Kidney tubule cell (primary cell): ENCODE measurements at regions not wholly inside any gene's neighbourhood (a gene's known extent, or its start where the extent isn't known, plus 50 kb on each side); places are given as distances from the start of the nearest gene placed in this dataset.

Source experiments
- DNase-seq: peaks from one replicate; pipeline ENCODE4 v3.0.0-alpha.2; 2018; ENCODE audit warnings: low spot score

DNA sequence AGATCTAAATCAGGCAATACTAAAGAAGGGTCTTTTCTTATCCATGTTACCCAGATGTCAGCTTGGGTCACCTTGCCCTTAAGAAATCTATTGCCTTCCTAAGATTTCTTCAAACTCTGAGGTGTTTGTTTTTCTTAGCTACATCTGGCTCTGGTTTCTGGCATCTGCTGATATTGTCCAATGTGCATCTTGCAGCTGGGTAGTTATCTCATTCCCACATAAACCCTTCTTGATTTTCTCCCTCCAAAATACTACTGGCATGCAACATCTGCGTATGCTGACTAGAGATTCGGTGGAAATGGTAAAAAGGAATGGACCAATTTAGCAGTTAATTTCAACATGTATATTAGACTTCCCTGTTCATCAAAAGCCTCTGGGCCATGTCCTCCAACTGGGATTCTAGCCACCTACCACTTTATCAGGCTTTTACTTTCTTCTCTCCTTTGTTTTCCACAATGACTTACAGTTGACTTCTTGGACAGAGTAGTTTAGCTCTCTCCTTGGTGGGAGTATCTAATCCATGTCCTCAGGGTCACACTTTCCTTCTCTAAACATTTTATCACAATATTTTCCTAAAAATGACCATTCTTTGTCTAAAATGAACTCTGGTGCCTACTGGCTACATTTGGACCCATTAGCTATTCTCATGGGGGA lies 324.8 kb upstream of the FAR2 start:
- no peak for DNase-seq

DNA sequence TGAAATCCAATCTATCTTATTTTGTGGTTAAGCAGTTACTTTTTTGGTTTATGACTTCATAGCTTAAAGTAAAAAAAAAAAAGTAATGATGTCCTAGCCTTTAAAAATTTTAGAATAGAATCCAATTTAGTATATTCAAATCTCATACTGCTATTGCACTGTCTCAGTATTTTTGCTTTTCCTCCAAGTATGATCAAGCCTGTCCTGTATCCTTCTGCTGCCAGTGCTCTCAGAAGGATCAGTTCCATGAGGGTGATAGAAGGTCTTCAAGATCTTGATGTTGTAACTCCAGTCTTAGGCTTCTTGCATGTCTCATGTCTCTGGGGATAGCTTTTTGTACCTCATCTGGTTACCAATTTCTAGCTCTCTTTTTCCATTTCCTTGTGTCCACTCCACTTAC lies 324.2 kb upstream of the FAR2 start:
- no peak for DNase-seq

DNA sequence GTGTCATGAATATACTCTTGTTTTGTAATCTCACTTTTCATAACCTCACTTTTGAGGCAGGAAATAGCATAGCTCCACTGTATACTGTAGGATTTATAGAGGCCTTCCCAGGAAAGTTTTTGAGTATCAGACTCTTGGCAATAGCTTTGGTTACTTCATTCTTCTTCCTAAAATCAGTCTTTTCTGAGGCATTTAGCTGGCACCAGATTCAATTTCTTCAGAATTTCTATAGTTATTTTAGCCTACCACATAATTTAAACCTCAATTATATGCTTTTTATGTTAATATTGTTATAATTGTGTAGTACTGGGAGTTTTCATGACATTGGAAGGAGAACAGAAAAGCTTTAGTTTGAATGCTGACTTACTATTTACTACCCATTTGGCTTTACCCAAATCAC lies 322.3 kb upstream of the FAR2 start:
- no peak for DNase-seq

DNA sequence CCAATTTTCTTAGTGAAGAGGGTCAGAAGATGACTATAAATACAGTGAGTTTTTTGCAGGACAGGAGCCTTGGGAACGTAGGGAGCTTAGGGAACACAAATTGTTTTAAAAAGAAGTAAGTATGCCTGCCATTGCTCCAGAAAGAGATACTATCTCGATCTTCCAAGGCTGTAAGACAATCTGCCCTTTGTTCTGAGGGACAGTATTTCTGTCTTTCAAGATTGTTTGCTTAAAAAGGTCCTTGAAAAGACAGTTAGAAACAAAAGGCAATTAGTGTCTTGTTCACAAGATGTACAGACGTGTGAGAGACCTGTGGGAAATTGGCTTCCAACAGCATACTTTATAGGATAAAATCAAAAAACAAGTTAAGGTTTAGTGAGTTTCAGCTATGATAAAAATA lies 321.2 kb upstream of the FAR2 start:
- no peak for DNase-seq

DNA sequence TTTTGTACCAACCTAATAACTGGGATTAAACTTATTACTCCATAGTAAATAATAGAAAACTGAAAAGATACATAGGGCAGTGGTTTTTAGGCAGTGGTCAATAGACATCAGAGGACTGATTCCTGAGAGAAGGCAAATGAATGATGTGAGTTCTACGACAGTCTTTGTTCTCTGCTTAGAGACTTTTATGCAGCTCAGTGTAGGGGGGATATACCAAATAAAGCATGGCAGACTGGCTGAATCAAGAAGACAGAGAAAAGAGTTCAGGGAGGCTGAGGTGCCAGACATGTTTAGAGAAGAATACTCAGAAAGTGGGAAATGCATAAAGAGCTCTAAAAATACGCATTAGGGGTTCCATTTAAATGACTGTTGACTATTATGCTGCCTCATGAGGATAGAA lies 320.8 kb upstream of the FAR2 start:
- no peak for DNase-seq

DNA sequence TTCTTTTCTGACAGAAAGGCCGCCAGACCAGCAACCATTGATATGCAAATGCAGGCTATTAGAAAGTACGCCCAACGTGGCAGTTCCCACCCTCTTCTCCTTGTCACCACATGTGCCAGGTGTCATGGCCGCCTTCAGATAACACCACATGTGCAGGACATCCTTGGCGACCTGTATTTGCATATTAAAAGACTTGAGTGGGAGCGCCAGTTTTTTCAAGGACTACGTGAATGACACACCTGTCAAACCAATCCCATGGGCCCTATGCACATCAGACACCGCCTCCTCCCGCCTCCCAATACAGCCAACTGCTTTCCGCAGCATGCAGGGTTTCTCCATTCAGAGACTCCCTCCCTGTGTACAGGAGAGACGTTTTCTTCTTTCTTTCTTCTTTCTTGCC lies 318.6 kb upstream of the FAR2 start:
- no peak for DNase-seq

DNA sequence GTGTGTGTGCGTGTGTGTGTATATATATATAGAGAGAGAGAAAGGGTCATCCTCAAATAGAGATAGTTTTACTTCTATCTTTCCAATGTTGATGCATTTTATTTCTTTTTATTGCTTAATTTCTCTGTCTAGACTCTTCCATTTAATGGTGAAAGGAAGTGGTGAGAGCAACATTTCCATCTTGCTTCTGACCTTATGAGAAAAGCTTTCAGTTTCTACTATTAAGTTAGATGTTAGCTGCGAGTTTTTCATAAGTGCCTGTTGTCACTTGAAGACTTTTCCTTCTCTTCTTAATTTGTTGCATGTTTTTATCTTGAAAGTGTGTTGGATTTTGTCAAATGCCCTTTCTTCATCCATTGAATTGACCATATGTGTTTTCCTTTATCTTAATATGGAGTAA lies 304.4 kb upstream of the FAR2 start:
- DNase-seq, result no peak

DNA sequence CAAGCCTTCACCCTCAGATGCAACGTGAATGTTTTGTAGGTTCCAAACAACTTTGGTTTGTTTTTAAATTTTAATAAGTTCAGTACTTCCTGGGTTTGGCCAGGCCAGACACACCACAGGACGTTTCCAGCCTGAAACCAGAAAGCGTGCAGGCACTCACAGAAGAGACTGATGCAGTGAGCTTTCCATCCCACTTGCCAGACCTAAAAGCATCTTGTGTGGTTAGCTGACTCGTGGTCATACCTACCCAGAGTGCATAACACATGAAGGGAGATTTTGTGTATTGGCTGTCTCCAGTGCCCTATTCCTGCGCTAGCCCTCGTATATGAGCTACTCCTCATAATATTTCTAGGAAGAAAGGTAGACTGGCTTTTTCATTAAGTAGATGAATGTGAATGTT lies 297.3 kb upstream of the FAR2 start:
- DNase-seq, result peak; percentile 51

DNA sequence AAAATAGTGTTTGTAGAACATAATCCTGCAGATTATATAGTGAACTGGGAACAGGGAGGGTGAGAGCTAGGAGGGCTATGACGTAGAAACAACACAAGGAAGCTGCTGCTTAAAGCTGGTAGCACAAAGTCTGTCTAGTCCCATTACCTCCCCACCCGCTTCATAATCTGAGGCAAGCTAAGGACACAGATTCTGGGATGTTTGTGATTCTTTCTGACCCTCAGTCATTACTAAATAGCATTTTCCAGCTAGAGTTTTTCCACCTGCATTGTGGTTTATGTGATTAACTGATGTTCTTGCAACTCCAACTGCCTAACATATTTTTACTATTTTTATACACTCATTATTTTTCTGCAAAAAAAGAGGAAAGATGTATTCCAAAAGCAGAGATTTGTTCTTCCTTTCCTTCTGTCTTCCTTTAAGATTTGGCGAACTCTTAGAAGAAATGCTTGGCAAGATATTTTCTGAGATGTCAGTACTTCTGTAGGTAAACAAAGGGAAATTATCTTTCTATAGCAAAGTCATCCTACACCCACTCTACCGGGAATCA lies 293.2 kb upstream of the FAR2 start:
- no peak for DNase-seq

DNA sequence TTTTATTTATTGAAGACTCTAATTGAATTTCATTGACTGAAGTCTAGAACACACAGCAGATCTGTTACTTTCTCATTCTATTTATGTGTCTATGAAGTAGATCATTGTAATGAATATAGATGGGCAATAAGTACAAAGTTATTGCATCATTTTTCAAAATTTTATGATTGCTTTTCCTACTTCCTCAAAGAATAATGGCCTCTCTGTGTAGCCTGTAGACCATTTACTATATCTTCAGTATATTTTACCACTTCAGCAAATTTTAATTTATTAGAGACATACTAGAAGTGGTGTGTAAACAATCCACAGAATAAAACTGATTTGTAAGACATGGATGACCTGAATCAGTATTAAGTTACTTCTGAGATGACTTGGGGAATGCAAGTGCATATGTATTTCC lies 291.7 kb upstream of the FAR2 start:
- DNase-seq, result no peak

DNA sequence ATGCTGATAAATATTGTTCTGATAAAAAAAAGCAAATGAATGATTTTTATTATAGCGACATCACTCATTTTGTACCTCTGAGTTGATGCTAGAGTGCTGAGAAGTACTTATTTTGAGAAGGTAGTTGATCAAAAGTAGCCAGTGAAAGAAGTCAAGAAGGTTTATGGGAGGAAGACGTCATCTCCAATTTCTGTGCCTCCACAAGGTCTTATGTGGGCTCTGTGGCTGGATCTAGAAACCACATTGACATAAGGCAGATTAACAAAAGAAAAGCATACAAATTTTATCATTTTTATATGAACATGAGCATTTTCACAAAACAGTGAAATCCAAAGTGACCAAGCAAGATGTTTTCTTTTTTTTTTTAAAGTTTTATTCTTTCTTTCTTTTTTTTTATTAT lies 289.5 kb upstream of the FAR2 start:
- no peak for DNase-seq

DNA sequence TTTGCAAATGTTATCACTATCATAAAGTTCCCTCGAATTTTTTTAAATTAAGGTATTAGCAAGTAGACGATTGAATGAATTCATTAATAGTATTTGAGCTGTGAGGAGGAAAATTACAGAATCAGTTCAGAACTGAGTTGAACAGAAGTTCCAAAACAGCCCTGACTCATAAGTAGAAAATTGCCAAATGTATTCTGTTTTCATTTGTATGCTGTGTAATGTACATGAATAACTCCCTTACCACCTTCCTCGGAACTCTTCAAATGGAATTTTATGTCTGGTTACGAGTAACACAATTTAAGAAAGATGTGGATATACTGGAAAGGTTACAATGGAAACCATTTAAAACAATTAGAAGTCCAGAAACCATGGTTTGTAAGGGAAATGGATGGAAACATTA lies 283.3 kb upstream of the FAR2 start:
- DNase-seq, result no peak

DNA sequence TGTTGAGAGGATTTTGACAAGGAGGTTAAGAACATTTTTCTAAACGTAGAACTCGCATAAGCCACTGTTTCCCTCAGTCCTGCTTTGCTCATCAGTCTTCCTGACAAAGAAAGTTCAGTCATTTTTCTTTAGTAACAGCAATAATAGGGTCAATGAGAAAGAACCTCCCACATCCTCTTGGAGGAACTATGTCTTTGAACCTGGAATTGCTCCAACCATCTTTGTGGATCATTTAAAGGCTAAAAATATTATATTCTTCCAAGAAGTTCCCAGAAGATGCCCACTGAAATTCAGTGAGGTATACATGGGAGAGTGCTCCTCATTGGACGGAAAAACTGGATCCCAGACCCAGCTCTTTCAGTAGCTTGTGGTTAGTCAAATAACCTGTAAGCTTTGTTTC lies 282.8 kb upstream of the FAR2 start:
- DNase-seq, result no peak

DNA sequence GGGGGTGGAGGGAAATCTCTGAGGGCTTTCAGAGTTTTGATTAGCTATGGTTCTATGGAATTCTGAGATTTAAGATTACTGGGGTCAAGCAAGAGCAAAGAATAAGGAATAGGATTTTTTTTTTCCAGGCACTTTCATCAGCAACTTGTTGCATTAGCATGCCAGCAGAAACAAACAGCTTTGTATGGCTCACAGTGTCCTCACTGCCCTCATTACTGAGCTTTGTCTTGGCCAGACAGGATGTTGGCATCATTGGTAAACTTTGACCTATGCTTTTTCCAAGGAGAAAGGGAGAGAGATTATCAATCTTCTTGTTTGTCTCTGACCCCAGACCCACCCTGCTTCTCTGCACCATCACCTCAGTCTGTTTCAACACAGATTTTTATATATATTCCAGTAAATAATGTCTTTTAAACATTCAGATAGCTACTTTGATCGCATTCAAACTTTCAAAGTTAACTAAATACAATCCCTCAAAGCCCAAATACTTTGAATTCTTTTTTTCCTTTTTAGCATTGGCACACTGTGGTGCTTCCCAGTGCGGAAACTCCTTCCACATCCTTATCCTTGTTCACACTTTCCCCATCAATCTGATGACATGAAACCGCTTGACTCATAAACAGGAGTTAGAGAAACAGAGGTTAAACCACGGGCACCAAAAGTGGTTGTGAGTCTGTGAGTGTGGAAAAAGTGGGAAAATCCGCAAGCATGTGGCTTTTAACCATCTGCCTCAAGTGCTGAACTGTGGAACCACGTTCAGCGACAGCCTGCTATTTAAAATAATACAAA lies 282.2 kb upstream of the FAR2 start:
- no peak for DNase-seq

DNA sequence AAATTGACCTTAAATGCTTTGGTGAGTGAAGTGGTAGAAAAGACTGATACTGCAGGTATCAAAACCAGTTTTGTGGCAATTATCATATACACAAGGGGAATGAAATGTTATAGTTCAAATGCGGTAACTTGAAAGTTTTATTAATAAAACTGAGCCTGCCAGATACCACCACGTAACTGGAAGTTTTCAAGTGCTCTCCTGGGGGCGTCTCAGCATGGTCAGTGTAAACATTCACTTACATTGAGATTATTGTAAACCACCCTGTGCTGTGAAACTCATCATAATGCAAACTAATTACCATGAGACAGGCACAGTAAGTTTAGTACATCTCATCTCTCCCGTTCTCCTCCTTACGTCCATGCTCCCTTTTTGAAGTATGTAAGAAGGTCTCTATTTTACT lies 280.7 kb upstream of the FAR2 start:
- no peak for DNase-seq

DNA sequence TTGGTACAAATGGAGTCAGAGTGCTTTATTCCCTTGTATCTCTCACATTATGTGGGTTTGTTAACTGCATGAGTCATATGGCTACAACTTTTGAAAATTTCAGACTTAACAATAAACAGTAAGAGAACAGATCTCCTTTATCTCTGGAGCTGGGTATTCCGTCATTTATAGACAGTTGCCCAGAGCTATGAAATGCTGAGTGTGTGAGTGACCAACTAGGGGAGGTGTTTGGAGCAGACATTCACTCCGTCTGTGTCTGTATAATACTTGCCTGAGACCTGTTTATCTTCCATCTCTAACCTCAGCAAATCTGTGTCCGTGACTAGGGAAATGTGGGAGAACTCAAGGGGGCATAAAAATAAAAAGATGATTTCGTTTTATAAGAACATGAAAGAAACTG lies 279.9 kb upstream of the FAR2 start:
- DNase-seq, result peak; percentile 18

DNA sequence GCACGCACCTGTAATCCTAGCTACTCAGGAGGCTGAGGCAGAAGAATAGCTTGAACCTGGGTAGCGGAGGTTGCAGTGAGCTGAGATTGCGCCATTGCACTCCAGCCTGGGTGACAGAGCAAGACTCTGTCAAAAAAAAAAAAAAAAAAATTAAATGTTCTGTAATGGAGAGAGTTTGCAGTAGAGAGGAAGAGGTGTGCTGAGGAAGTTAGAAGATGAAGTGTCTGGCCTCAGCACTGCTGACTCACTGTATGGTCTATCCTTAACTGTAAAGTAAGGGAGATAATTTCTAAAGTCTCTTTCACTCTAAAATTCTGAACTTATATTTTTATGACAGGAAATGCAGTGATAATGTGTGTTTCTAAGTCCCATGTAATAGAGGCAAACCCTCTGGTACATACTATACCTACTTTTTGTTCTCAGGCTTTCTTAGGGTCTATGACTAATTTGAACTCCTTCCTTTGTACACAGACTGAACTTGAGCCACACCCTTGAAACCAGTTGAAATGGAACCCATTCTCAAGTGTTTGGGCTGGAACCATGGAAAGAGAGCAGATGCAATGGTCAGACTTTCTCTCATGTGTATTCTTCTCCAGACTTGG lies 278.1 kb upstream of the FAR2 start:
- peak; percentile 6 for DNase-seq

DNA sequence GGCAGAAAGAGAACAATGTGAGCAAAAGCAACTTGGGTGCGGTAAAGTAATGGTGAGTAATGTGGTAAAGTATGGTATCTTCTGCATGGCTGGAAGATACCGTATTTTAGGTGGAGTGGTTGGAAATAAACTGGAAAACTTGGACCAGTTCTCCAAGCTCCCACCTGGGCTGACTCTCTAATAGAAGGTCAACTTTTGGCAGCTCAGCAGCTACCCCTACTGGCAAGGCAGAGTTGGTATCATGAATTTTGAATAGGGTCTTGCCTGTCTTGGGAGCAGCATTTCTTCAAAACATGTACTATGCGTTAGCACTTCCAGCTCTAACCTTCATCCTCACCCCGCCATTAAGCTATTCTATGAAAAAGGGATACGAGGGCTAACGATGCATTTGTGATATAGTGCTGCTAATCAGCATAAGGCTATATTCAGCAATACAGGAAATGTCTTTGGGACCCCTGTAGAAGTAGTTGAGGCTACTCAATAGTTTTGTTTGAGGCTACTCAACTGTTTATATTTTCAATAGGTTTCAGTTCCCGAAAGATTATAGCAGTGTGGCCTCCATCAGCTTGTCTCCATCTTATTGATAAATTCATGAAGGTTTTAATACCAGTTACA lies 276.3 kb upstream of the FAR2 start:
- DNase-seq, result peak; percentile 66

DNA sequence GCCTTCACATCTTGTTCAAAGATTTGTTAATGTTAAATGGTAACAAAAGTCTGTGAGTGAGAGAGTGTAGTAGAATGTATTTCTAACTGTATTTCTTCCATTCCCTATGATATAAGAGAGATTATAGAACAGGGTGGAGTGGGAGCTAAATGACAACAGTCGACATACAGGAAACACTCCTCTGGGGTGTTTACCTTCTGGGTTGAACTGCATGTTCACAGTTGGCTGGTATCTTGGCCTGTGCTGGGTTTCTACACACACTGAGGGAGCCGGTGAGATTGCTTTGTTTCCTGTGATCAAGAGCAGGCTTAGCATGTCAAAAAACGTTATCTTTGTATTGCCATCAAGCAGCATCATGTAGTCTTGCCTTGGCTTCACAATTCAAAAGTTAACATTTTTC lies 274.3 kb upstream of the FAR2 start:
- DNase-seq, result no peak

DNA sequence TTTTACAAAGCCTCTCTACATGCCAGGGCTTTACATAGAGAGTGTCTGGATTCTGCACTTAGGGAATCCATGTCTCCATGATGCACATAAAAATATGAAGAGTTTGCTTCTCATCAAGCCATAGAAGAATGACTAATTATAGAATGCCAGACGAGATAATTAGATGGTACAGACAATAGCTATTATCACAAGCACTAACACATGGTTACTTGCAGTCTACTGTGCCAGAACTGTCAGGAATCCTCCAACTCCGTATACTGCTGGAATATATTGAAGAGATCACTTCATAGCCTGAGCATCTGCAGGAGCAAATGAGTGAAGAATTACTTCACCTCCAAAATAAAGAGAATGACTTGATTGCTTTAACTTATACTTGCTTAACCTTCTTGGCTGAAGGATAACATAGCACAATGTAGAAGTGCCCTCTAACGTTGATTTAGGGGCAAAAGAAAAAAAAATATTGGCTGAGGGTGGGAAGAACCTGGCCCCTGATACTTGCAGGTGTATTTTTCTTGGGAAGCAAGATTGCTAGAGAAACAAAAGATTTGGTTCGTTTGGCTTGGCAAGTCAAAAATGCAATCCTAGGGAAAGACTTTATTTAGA lies 272.8 kb upstream of the FAR2 start:
- no peak for DNase-seq

DNA sequence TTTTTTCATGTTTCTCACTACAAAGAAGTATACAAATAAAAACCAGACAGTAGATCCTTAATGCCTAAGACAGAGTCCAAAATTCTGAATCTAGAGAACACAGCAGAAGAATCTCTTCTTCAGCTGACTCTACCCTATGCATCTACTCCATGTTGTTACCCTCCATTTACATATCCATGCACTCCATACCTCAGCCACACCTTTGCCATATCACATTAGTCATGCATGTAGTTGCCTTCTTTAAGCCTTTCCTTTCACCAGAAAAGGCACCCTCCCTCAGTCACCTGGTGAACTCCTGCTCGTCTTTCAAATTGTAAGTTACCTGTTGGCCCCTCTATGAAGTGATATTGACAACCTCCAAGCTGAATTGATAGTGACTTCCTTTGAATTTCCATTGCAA lies 271.2 kb upstream of the FAR2 start:
- no peak for DNase-seq

DNA sequence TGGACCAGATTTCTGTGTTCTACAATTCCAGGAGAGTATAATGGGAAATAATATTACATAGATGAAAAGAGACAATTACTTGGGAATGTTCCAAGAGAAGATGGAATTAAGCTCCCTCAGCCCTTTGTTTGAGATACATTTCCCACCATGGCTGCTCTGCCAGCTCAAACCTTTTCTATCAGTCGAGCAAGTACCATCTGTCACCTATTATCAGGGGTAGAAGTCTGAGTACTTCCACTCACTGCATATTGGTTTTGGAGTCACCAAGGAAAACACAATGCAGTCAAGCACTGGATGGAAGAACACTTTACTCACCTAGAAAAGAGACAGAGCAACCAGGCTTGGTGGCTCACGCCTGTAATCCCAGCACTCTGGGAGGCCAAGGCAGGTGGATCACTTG lies 270.4 kb upstream of the FAR2 start:
- no peak for DNase-seq

DNA sequence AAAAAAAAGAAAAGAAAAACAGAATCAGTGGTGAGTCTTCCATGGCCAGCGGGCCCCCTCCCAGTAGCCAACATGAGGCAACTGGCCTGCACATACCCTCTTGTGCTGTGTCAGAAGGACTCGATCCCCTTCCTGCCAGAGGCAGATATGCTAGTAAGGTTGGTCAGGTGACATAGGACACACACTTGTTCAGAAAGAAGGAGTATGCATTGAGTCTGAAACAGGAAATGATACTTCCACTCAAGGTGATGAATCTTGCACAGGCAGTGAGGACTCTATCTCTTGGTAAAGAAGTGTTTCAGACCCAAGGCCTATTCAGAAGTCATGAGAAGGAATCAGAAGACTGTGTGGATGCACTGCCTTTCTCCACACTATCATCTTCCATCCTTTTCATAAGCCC lies 269.7 kb upstream of the FAR2 start:
- DNase-seq, result no peak
